ENCODE measurements at regions not wholly inside any gene's neighbourhood (a gene's known extent, or its start where the extent isn't known, plus 50 kb on each side); places are given as distances from the start of the nearest gene placed in this dataset.

DNA sequence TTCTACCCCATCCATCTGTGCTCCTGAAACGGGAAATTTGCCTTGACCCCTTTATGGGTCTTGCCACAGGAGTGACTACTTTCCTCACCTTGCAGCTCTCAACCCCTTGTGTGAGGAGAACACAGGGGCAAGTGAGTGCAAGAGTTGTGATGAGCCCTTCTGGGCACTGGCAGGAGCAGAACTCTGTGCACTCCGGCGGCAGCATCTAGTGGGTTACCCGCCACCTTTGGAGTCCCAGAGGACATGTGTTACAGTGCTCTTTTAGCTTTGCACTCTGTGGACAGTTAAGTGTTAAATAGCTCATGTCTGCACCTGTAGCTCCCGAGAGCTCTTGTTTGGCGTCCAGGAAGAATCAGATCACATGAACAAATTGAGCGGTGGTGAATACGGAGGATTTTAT is 940.2 kb downstream of the GRIK2 start:
- H3K27ac ChIP-seq (ENCODE audit: low read length) = no peak overlapping the region
- H2AFZ ChIP-seq (ENCODE audit: low read length) = no peak overlapping the region
- ChIA-PET CTCF (no interaction called here), POLR2A (ENCODE audit: unreplicated experiment) (no interaction called here)
- ATAC-seq = no peak
- H4K20me1 ChIP-seq (ENCODE audit: low read length) = no peaks in the 10 kb centered on the region
- no peaks in the 10 kb centered on the region for H3K79me2 ChIP-seq (ENCODE audit: low read length)
- intact Hi-C loops (cut with micrococcal nuclease) = no loop called here
- H3K4me3 ChIP-seq (ENCODE audit: low read length) = no peak overlapping the region
- no peak for TF ChIP-seq EZH2 (IDR thresholded peaks at IDR 0.05; ENCODE audit: low read length, unreplicated experiment)
- TF ChIP-seq, protein P1, sequence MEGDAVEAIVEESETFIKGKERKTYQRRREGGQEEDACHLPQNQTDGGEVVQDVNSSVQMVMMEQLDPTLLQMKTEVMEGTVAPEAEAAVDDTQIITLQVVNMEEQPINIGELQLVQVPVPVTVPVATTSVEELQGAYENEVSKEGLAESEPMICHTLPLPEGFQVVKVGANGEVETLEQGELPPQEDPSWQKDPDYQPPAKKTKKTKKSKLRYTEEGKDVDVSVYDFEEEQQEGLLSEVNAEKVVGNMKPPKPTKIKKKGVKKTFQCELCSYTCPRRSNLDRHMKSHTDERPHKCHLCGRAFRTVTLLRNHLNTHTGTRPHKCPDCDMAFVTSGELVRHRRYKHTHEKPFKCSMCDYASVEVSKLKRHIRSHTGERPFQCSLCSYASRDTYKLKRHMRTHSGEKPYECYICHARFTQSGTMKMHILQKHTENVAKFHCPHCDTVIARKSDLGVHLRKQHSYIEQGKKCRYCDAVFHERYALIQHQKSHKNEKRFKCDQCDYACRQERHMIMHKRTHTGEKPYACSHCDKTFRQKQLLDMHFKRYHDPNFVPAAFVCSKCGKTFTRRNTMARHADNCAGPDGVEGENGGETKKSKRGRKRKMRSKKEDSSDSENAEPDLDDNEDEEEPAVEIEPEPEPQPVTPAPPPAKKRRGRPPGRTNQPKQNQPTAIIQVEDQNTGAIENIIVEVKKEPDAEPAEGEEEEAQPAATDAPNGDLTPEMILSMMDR (conservative IDR thresholded peaks at IDR 0.05; ENCODE audit: low read depth, low read length) = no peak
- TF ChIP-seq EZH2phosphoT487 (IDR thresholded peaks at IDR 0.05; ENCODE audit: borderline replicate concordance, low read length) = no peak
- no peaks in the 10 kb centered on the region for H3K27me3 ChIP-seq (ENCODE audit: low read length)
- no peak for DNase-seq
- no TSS peak for BruUV-seq (replicated peaks)
- H3K9me3 ChIP-seq (ENCODE audit: low read length) = no peaks in the 10 kb centered on the region
- no peak overlapping the region for H3K4me2 ChIP-seq (ENCODE audit: low read length)
- H3K4me1 ChIP-seq (ENCODE audit: insufficient read depth, low read length) = no peaks in the 10 kb centered on the region
- H3K36me3 ChIP-seq (ENCODE audit: low read depth, low read length) = no peaks in the 10 kb centered on the region
- H3K9me2 ChIP-seq (replicated peaks; ENCODE audit: low read length) = no peaks in the 10 kb centered on the region
- H3K9ac ChIP-seq (ENCODE audit: low read length) = no peak overlapping the region
- H3F3A ChIP-seq (ENCODE audit: low read length, unreplicated experiment) = no peaks in the 10 kb centered on the region

DNA sequence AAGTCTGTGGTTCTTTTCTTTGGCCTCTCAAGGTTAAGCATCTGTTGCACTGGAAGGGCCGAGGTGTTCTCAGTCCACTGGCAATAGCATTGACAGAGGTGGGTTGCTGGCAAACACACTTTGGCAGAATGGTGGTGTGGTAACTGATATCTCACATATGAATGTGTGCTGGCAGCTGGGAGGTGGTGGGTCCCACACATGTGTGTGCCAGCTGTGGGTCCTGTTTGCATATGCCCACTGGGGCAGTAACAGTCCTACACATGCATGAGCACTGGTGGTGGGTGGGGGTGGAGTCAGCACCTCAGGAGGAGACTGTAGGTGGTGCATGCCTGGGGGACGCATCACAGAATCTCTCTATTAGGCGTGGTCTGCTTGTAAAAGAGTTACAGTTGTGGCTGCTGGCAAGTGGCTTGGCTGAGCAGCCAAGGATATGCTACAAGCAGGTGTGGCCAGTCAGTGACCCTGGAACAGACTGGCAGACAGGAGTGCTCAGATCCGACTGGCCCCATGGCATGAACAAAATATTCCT is 934.3 kb downstream of the GRIK2 start:
- no peak overlapping the region for H3K9ac ChIP-seq (ENCODE audit: low read length)
- ATAC-seq = peak; percentile 61
- BruUV-seq (replicated peaks) = no TSS peak
- no peak overlapping the region for H2AFZ ChIP-seq (ENCODE audit: low read length)
- DNase-seq = peak; percentile 39
- no peak overlapping the region for H3K4me3 ChIP-seq (ENCODE audit: low read length)
- TF ChIP-seq, protein P1 (conservative IDR thresholded peaks at IDR 0.05; ENCODE audit: low read depth, low read length) = no peak
- H3K4me2 ChIP-seq (ENCODE audit: low read length) = no peak overlapping the region
- no peaks in the 10 kb centered on the region for H3K36me3 ChIP-seq (ENCODE audit: low read depth, low read length)
- H4K20me1 ChIP-seq (ENCODE audit: low read length) = no peaks in the 10 kb centered on the region
- no peak overlapping the region for H3K27ac ChIP-seq (ENCODE audit: low read length)
- intact Hi-C loops (cut with micrococcal nuclease) = no loop called here
- H3K4me1 ChIP-seq (ENCODE audit: insufficient read depth, low read length) = no peaks in the 10 kb centered on the region
- H3K9me2 ChIP-seq (replicated peaks; ENCODE audit: low read length) = no peaks in the 10 kb centered on the region
- CTCF ChIA-PET = no interaction called here
- POLR2A ChIA-PET (ENCODE audit: unreplicated experiment) = no interaction called here
- H3K27me3 ChIP-seq (ENCODE audit: low read length) = no peaks in the 10 kb centered on the region
- no peaks in the 10 kb centered on the region for H3K79me2 ChIP-seq (ENCODE audit: low read length)
- no peaks in the 10 kb centered on the region for H3F3A ChIP-seq (ENCODE audit: low read length, unreplicated experiment)
- no peaks in the 10 kb centered on the region for H3K9me3 ChIP-seq (ENCODE audit: low read length)

DNA sequence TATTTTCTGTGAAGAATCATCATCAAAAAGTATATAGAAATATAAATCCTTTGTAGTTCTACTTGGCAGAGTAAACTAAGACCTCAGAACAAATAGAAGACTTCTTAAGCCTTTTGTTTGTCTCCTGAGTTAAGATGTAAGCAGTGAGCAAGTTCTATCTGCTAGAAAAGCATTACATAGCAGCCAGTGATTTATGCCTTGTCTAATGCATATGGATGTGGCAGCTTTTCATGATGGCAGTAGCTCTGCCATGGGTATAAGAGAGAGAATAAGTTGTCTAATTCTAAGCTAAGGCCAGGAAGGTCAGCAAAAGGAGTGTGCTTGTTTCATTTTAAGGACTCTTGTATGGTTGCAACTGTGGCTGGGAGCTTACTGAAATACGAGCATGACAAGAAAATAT is 920.2 kb downstream of the GRIK2 start:
- ChIA-PET POLR2A (ENCODE audit: unreplicated experiment) (no interaction called here), CTCF (no interaction called here)
- no peaks in the 10 kb centered on the region for H3K27me3 ChIP-seq (ENCODE audit: low read length)
- no TSS peak for BruUV-seq (replicated peaks)
- no peaks in the 10 kb centered on the region for H4K20me1 ChIP-seq (ENCODE audit: low read length)
- no peaks in the 10 kb centered on the region for H3K36me3 ChIP-seq (ENCODE audit: low read depth, low read length)
- H3K4me2 ChIP-seq (ENCODE audit: low read length) = no peak overlapping the region
- no peak for DNase-seq
- intact Hi-C loops (cut with micrococcal nuclease) = no loop called here
- no peak overlapping the region for H2AFZ ChIP-seq (ENCODE audit: low read length)
- no peak overlapping the region for H3K4me3 ChIP-seq (ENCODE audit: low read length)
- H3F3A ChIP-seq (ENCODE audit: low read length, unreplicated experiment) = no peaks in the 10 kb centered on the region
- H3K27ac ChIP-seq (ENCODE audit: low read length) = no peak overlapping the region
- no peak overlapping the region for H3K9ac ChIP-seq (ENCODE audit: low read length)
- no peaks in the 10 kb centered on the region for H3K9me3 ChIP-seq (ENCODE audit: low read length)
- H3K4me1 ChIP-seq (ENCODE audit: insufficient read depth, low read length) = no peaks in the 10 kb centered on the region
- no peaks in the 10 kb centered on the region for H3K9me2 ChIP-seq (replicated peaks; ENCODE audit: low read length)
- no peak for ATAC-seq
- H3K79me2 ChIP-seq (ENCODE audit: low read length) = no peaks in the 10 kb centered on the region
- TF ChIP-seq, protein P1 (conservative IDR thresholded peaks at IDR 0.05; ENCODE audit: low read depth, low read length) = no peak
- no peak for TF ChIP-seq EZH2phosphoT487 (IDR thresholded peaks at IDR 0.05; ENCODE audit: borderline replicate concordance, low read length)
- no peak for TF ChIP-seq EZH2 (IDR thresholded peaks at IDR 0.05; ENCODE audit: low read length, unreplicated experiment)

Data from PC-3 (cell line).